Aorta (tissue), 5 donors: ENCODE measurements at regions not wholly inside any gene's neighbourhood (a gene's known extent, or its start where the extent isn't known, plus 50 kb on each side); places are given as distances from the start of the nearest gene placed in this dataset.

ENCODE experiments used
- ATAC-seq: fragments of 200-7000 bp; cut with Tn5 transposase; one replicate; pipeline ENCODE4 v1.9.1; 2022; ENCODE audit warnings: moderate library complexity; ENCODE audit not compliant: low FRiP score
- DNase-seq, 2 donors: peaks; one replicate each; pipeline ENCODE4 v3.0.0-alpha.2; 2020
- H3K27ac ChIP-seq, 2 donors: one replicate each; pipeline ENCODE4 v1.5.1; 2013; ENCODE audit warnings: low read length in 2 of 2, mild to moderate bottlenecking in 2 of 2, moderate library complexity in 2 of 2, control low read depth in 1 of 2, inconsistent platforms in 1 of 2, low read depth in 1 of 2
- H3K27me3 ChIP-seq, 2 donors: one replicate each; pipeline ENCODE4 v1.6.1; 2013; ENCODE audit warnings: control low read depth in 1 of 2, low read length in 1 of 2, mild to moderate bottlenecking in 1 of 2, moderate library complexity in 1 of 2; ENCODE audit not compliant: insufficient read depth in 2 of 2, control insufficient read depth in 1 of 2
- H3K36me3 ChIP-seq, 2 donors: one replicate each; pipeline ENCODE4 v1.6.1; 2013; ENCODE audit warnings: control low read depth in 1 of 2, low read length in 1 of 2, mild to moderate bottlenecking in 1 of 2; ENCODE audit not compliant: insufficient read depth in 2 of 2, control insufficient read depth in 1 of 2
- H3K4me1 ChIP-seq, 2 donors: one replicate each; pipeline ENCODE4 v1.6.1; 2013; ENCODE audit warnings: low read length in 2 of 2, control low read depth in 1 of 2, mild to moderate bottlenecking in 1 of 2, moderate library complexity in 1 of 2; ENCODE audit not compliant: insufficient read depth in 2 of 2, control insufficient read depth in 1 of 2
- H3K4me3 ChIP-seq, 2 donors: one replicate each; pipeline ENCODE4 v1.5.1; 2013; ENCODE audit warnings: low read length in 2 of 2, control low read depth in 1 of 2, mild to moderate bottlenecking in 1 of 2
- H3K9me3 ChIP-seq: one replicate; pipeline ENCODE4 v1.6.1; 2013; ENCODE audit warnings: mild to moderate bottlenecking, low read length; ENCODE audit not compliant: control insufficient read depth
- WGBS, 2 donors: extraction: QIAGEN DNeasy Blood & Tissue Kit; methylation state at CpG; one replicate each; pipeline ENCODE4 v1.1.7; 2013; 5-methylcytosine and 5-hydroxymethylcytosine counted together
- intact Hi-C, 2 donors: fragments of 100-400 bp; cut with DNase I; formaldehyde crosslinking; loops; one replicate each; pipeline versions ENCODE4 v1.14.2 to v1.15.0; 2022
- donor health status: healthy with polysubstance abuse.
- donor health status: Bipolar disorder and iron deficiency.
- donor health status: DM: no; HTN: no; CAD: no.
- donor health status: DM: no; HTN: no; CAD: no.
- donor health status: DM: yes; HTN: yes; CAD: no.

DNA sequence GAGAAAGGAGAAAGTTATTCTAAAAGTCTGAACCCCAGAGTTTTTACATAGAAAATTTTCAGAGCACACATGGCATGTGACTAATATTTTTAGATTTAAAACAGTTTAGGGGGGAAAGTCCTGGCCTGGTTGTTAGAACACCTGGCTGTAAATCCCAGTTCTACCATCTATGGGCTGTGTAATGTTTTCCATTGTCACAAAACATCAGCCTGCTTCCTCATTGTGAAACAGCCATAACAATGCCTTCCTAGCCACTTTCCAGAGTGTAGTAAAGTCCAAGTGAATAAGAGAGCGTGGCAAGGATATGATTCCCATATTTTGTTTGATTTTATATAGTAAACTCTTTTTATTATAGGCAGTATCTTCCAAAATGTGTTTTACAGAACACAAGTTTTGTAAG lies 310.0 kb upstream of the DCN start:
- Histone ChIP-seq H3K27me3 (no peaks in the 10 kb centered on the region), H3K9me3 (no peaks in the 10 kb centered on the region), H3K4me3 (no peak overlapping the region), H3K36me3 (no peaks in the 10 kb centered on the region), H3K4me1 (no peaks in the 10 kb centered on the region), H3K27ac (no peak overlapping the region)
- DNase-seq = no peak
- intact Hi-C loops = no loop called here
- ATAC-seq = no peak
- WGBS, 2 donors = 95 to 100% methylated on average over 1 of the region's 1 CpG

GRCh38 chr12:91490667-91491311 lies 308.2 kb upstream of the DCN start:
- Histone ChIP-seq H3K9me3 (no peaks in the 10 kb centered on the region), H3K36me3 (no peaks in the 10 kb centered on the region), H3K4me1 (no peaks in the 10 kb centered on the region), H3K27ac (no peak overlapping the region), H3K27me3 (no peaks in the 10 kb centered on the region), H3K4me3 (no peak overlapping the region)
- DNase-seq (no peak), ATAC-seq (no peak)
- intact Hi-C loops = no loop called here
- WGBS, 2 donors = 80 to 85% methylated on average over 4 of the region's 4 CpGs

- no peak overlapping the region for H3K4me3 ChIP-seq
- 50 to 55% methylated on average over 6 of the region's 6 CpGs for WGBS, 2 donors
- no peaks in the 10 kb centered on the region for H3K27me3 ChIP-seq
- H3K9me3 ChIP-seq = no peaks in the 10 kb centered on the region
- no peaks in the 10 kb centered on the region for H3K36me3 ChIP-seq
- H3K4me1 ChIP-seq = no peaks in the 10 kb centered on the region
- no peak overlapping the region for H3K27ac ChIP-seq
- intact Hi-C loops = no loop called here
- ATAC-seq (no peak), DNase-seq (no peak)
Measured at GRCh38 chr12:91483471-91483985, 300.9 kb upstream of the DCN start.

DNA sequence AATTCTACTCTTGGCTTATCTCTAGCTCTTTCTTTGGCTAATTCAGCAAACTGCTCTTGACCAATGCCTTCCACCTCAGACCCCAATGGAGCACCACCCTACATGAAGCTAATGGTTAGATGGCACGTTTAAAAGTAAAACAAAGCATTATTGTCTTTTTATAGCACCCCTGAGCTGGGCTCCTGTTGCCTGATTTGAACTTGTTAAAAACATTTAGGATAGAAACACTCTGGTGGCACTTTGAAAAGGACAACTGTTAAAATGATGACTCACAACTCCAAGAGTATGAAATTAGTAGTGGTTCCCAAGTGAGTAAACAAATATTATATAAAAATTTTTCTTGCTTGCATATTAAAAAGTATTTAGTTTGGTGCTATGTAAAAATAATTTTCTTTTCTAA lies 299.6 kb upstream of the DCN start:
- intact Hi-C loops = no loop called here
- Histone ChIP-seq H3K9me3 (no peaks in the 10 kb centered on the region), H3K36me3 (no peaks in the 10 kb centered on the region), H3K27ac (no peak overlapping the region), H3K27me3 (no peaks in the 10 kb centered on the region), H3K4me3 (no peak overlapping the region), H3K4me1 (no peaks in the 10 kb centered on the region)
- WGBS, 2 donors = 44 to 59% methylated on average over 1 of the region's 1 CpG
- no peak for ATAC-seq
- DNase-seq = no peak

GRCh38 chr12:91478500-91478899 lies 295.9 kb upstream of the DCN start:
- H3K27me3 ChIP-seq = no peaks in the 10 kb centered on the region
- no peak overlapping the region for H3K4me3 ChIP-seq
- ATAC-seq (no peak), DNase-seq (no peak)
- WGBS, 2 donors = 95 to 98% methylated on average over 1 of the region's 1 CpG
- no peaks in the 10 kb centered on the region for H3K9me3 ChIP-seq
- intact Hi-C loops = no loop called here
- H3K4me1 ChIP-seq = no peaks in the 10 kb centered on the region
- H3K36me3 ChIP-seq = no peaks in the 10 kb centered on the region
- no peak overlapping the region for H3K27ac ChIP-seq

DNA sequence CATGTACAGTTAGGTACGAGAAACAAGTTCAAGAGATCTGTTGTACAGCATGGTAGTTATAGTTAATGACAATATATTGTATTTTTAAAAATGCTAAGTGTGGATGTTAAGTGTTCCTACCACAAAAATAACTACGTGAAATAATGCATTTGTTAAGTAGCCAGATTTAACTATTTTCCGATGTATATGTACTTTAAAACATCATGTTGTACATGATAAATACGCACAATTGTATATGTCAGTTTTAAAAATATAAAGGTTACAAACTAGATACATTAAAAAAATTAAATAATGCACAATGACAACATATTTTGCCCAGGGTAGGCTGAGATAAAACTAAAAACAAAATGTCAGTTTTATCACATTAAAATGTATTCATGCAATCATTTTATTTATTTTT lies 285.1 kb upstream of the DCN start:
- intact Hi-C loops = no loop called here
- ATAC-seq (no peak), DNase-seq (no peak)
- 86 to 90% methylated on average over 4 of the region's 4 CpGs for WGBS, 2 donors
- Histone ChIP-seq H3K27ac (no peak overlapping the region), H3K9me3 (no peaks in the 10 kb centered on the region), H3K36me3 (no peaks in the 10 kb centered on the region), H3K4me3 (no peak overlapping the region), H3K27me3 (no peaks in the 10 kb centered on the region), H3K4me1 (no peaks in the 10 kb centered on the region)

DNA sequence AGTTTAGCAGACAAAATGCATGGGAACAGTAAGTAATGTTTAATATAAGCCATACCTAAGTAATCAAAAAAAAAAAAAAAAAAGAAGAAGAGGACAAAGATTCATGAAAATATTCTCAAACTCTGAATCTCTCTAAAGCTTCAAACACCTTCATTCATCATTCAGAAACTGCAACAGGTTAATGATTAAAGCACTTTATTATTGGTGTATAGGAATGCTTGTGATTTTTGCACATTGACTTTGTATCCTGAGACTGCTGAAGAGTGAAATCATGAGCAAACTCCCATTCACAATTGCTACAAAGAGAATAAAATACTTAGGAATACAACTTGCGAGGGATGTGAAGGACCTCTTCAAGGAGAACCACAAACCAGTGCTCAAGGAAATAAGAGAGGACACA lies 278.4 kb upstream of the DCN start:
- H3K27ac ChIP-seq = no peak overlapping the region
- H3K4me1 ChIP-seq = no peaks in the 10 kb centered on the region
- ATAC-seq (no peak), DNase-seq (no peak)
- no peaks in the 10 kb centered on the region for H3K36me3 ChIP-seq
- no peaks in the 10 kb centered on the region for H3K27me3 ChIP-seq
- H3K9me3 ChIP-seq = no peaks in the 10 kb centered on the region
- 86 to 95% methylated on average over 1 of the region's 1 CpG for WGBS, 2 donors
- intact Hi-C loops = no loop called here
- no peak overlapping the region for H3K4me3 ChIP-seq

- DNase-seq (no peak), ATAC-seq (no peak)
- Histone ChIP-seq H3K36me3 (no peaks in the 10 kb centered on the region), H3K27ac (no peak overlapping the region), H3K27me3 (no peaks in the 10 kb centered on the region), H3K9me3 (no peaks in the 10 kb centered on the region), H3K4me1 (no peaks in the 10 kb centered on the region), H3K4me3 (no peak overlapping the region)
- intact Hi-C loops = no loop called here
- WGBS, 2 donors = 90 to 98% methylated on average over 1 of the region's 1 CpG
Measured at GRCh38 chr12:91460469-91460868, 277.9 kb upstream of the DCN start.

DNA sequence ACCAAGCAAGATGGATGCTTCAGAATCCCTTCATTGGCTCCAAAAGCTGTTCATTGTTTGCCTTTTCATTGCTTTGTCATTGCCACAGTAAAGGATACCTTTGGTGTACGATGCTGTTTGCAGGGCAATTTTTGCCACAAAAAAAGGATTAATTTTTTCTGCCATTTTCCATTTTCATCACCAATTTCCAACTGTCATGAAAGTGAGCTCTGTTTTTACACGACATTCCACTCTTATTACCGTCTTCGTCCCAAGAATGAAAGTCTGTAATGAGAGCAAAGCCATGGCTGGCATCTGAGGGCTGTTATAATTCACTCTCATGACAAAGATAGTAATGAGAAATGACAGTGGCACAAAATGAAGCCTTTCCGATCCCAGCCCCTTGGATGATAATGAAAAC lies 272.7 kb upstream of the DCN start:
- ATAC-seq (no peak), DNase-seq (no peak)
- H3K4me1 ChIP-seq = no peaks in the 10 kb centered on the region
- H3K27ac ChIP-seq = no peak overlapping the region
- no peaks in the 10 kb centered on the region for H3K36me3 ChIP-seq
- 64 to 66% methylated on average over 5 of the region's 5 CpGs for WGBS, 2 donors
- intact Hi-C loops = no loop called here
- no peak overlapping the region for H3K4me3 ChIP-seq
- H3K27me3 ChIP-seq = no peaks in the 10 kb centered on the region
- H3K9me3 ChIP-seq = no peaks in the 10 kb centered on the region
